GM12872 (cell line): ENCODE measurements at regions not wholly inside any gene's neighbourhood (a gene's known extent, or its start where the extent isn't known, plus 50 kb on each side); places are given as distances from the start of the nearest gene placed in this dataset.

Experiments used
- CTCF ChIP-seq: IDR thresholded peaks from 3 replicates; pipeline ENCODE4 v1.5.1; 2011; ENCODE audit warnings: low read depth, mild to moderate bottlenecking, low read length, moderate library complexity; ENCODE audit not compliant: insufficient read depth

GRCh38 chr3:145719114-145719513, 441.9 kb downstream of the PLOD2 start:
- no peak for TF ChIP-seq CTCF

- no peak for TF ChIP-seq CTCF
Measured at GRCh38 chr3:145721273-145721805, 439.6 kb downstream of the PLOD2 start.

GRCh38 chr3:145721815-145722214, 439.2 kb downstream of the PLOD2 start:
- no peak for TF ChIP-seq CTCF

- TF ChIP-seq CTCF: no peak
Measured at GRCh38 chr3:145727476-145727875, 433.5 kb downstream of the PLOD2 start.

GRCh38 chr3:145735631-145736030, 425.4 kb downstream of the PLOD2 start:
- no peak for TF ChIP-seq CTCF

- TF ChIP-seq CTCF: no peak
Measured at GRCh38 chr3:145737952-145738351, 423.0 kb downstream of the PLOD2 start.

GRCh38 chr3:145739926-145740325, 421.1 kb downstream of the PLOD2 start:
- no peak for TF ChIP-seq CTCF
